SU-DHL-6 (cell line): ENCODE measurements at regions not wholly inside any gene's neighbourhood (a gene's known extent, or its start where the extent isn't known, plus 50 kb on each side); places are given as distances from the start of the nearest gene placed in this dataset.

Source experiments
- EZH2phosphoT487 ChIP-seq: fragments of 200-600 bp; sonication (generic), shearing (Covaris generic); conservative IDR thresholded peaks from 2 replicates; pipeline ENCODE4 v1.6.1; 2018; ENCODE audit warnings: mild to moderate bottlenecking, antibody characterized with exemption, low read length, moderate library complexity, mixed read lengths
- TF ChIP-seq, protein P1 (sequence below): fragments of 200-600 bp; sonication (generic); IDR thresholded peaks from one replicate; pipeline ENCODE4 v1.5.1; 2017; ENCODE audit warnings: antibody characterized with exemption, mild to moderate bottlenecking, low read length, moderate library complexity; ENCODE audit not compliant: insufficient read depth, poor library complexity, severe bottlenecking

DNA sequence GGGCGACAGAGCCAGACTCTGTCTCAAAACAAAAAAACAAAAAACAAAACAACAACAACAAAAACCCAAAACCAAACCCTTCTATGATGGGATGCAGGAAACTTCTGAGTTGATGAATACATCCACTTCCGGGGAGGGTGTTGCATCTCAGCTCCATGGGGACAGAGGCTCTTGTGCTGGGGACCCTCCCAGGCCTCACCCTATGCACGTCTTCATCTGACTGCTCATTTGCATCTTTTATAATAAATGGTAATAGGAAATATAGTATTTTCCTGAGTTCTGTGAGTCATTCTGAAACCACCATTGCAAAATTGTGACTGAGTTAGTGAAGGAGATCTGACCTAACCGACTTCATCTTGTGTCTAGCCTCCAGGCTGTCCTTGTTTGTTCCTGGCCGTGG is 109.5 kb upstream of the SLC28A3 start:
- TF ChIP-seq, protein P1, sequence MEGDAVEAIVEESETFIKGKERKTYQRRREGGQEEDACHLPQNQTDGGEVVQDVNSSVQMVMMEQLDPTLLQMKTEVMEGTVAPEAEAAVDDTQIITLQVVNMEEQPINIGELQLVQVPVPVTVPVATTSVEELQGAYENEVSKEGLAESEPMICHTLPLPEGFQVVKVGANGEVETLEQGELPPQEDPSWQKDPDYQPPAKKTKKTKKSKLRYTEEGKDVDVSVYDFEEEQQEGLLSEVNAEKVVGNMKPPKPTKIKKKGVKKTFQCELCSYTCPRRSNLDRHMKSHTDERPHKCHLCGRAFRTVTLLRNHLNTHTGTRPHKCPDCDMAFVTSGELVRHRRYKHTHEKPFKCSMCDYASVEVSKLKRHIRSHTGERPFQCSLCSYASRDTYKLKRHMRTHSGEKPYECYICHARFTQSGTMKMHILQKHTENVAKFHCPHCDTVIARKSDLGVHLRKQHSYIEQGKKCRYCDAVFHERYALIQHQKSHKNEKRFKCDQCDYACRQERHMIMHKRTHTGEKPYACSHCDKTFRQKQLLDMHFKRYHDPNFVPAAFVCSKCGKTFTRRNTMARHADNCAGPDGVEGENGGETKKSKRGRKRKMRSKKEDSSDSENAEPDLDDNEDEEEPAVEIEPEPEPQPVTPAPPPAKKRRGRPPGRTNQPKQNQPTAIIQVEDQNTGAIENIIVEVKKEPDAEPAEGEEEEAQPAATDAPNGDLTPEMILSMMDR: no peak
- TF ChIP-seq EZH2phosphoT487: no peak
